ENCODE measurements at regions not wholly inside any gene's neighbourhood (a gene's known extent, or its start where the extent isn't known, plus 50 kb on each side); places are given as distances from the start of the nearest gene placed in this dataset.

GRCh38 chr1:58401991-58402390 is 144.5 kb downstream of the OMA1 start:
- TF ChIP-seq CTCF (IDR thresholded peaks at IDR 0.05; ENCODE audit: poor library complexity) (no peak), EZH2phosphoT487 (IDR thresholded peaks at IDR 0.05; ENCODE audit: low read depth, severe bottlenecking, unreplicated experiment) (no peak), EZH2 (IDR thresholded peaks at IDR 0.05; ENCODE audit: borderline replicate concordance) (no peak)
